ENCODE measurements at regions not wholly inside any gene's neighbourhood (a gene's known extent, or its start where the extent isn't known, plus 50 kb on each side); places are given as distances from the start of the nearest gene placed in this dataset.
"Not testable (repeated sequence)": the region's sequence is repeated elsewhere in the genome, so short reads cannot be mapped to it uniquely, and the experiment has no call there.

DNA sequence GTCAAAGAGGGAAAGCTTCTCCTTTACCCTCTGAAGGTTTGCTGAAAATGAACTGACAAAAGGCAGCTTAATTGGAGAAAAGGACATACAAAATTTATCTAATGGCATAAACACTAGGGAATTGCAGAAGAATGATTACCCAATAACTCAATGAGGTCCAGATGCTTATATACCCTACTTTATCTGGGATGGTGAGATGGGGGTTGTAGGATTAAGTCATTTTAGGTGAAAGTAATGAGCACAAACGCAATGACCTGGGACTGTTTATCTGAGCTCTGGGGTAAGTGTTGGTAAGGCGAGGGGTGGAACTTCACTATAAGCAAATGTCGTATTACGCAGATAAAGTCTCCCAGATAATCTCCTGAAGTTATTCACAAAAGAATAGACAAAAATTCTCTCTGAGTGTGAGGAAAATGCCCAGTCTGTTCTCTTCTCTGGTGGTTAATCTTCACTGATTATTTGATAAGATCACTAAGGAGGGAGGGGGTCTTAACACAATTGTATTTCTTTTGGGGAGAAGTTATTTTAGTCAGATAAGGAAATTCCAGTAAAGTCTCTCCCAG is 1067.8 kb downstream of the DNAJB9 start:
- no peak for DNase-seq
- intact Hi-C loops (cut with DNase I): no loop called here
- ATAC-seq: peak in 1 of 2 donors; percentile 64
- H3K4me3 ChIP-seq (ENCODE audit: low read length): no peak overlapping the region
- WGBS: 67% methylated on average over 4 of the region's 4 CpGs
- no peak overlapping the region for H3K27ac ChIP-seq (ENCODE audit: low read length)
- H3K27me3 ChIP-seq (ENCODE audit: control insufficient read depth, insufficient read depth): no peaks in the 10 kb centered on the region
- no peaks in the 10 kb centered on the region for H3K9me3 ChIP-seq (ENCODE audit: control insufficient read depth, low read length)
- no peaks in the 10 kb centered on the region for H3K4me1 ChIP-seq (ENCODE audit: control insufficient read depth, insufficient read depth, low read length)

DNA sequence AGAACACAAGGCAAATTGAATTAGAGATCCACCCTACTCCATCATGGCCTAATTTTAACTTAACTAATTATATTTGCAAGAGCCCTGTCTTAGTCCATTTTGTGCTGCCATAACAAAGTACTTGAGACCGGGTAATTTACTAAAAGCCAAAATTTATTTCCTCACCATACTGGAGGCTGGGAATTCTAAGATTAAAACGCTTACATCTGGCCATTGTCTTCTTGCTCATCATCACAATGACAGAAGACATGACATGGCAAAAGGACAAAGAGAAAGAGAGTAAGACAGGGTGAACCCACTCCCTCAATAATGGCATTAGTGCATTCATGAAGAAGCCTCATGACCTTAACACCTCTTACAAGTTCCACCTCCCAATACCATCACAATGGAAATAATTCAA is 1068.6 kb downstream of the DNAJB9 start:
- intact Hi-C loops (cut with DNase I): no loop called here
- no peak for ATAC-seq

DNA sequence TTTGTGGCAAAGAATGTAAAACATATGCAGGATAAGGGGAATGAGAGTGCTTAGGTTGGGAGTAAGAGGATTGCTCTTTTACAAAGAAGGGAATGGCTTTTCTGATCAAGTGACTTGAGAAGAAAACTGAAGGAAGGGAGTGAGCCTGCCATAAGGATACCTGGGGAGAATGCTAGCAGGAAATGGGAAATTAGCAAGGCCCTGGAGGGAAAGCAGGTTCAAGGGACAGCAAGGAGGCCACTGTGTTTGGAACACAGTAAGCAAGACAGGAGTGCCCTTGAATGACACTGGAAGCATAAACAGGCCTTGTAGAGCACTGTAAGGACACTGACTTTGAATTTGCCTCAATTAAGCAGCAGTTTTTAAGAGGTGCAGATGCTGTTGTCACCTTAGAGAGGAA is 1069.9 kb downstream of the DNAJB9 start:
- DNase-seq (no peak), ATAC-seq (no peak)
- intact Hi-C loops (cut with DNase I): no loop called here
- Histone ChIP-seq H3K9me3 (ENCODE audit: control insufficient read depth, low read length) (no peaks in the 10 kb centered on the region), H3K27me3 (ENCODE audit: control insufficient read depth, insufficient read depth) (no peaks in the 10 kb centered on the region), H3K4me1 (ENCODE audit: control insufficient read depth, insufficient read depth, low read length) (no peaks in the 10 kb centered on the region), H3K4me3 (ENCODE audit: low read length) (no peak overlapping the region), H3K27ac (ENCODE audit: low read length) (no peak overlapping the region)

More for the DNA sequence above, 1068.6 kb downstream of the DNAJB9 start:
- Histone ChIP-seq H3K27me3 (ENCODE audit: control insufficient read depth, insufficient read depth) (no peaks in the 10 kb centered on the region), H3K4me3 (ENCODE audit: low read length) (no peak overlapping the region), H3K4me1 (ENCODE audit: control insufficient read depth, insufficient read depth, low read length) (no peaks in the 10 kb centered on the region), H3K27ac (ENCODE audit: low read length) (no peak overlapping the region), H3K9me3 (ENCODE audit: control insufficient read depth, low read length) (no peaks in the 10 kb centered on the region)
- 74% methylated on average over 2 of the region's 2 CpGs for whole genome bisulfite sequencing
- no peak for DNase-seq

DNA sequence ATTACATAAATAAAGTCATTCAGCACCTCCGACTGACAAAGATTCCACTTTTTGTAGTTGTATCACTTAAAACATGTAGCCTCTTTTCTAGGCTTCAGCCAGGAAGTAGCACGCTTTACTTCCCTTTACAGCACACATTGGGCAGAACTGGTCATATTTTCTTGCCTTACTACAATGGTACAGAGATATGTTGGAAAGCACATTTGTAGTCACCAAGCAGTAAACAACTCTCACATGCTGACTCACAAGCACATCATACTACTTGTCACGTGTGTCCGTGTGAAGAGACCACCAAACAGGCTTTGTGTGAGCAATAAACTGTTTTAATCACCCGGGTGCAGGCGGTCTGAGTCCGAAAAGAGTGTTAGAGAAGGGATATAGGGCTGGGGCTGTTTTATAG is 1071.8 kb downstream of the DNAJB9 start:
- intact Hi-C loops (cut with DNase I): no loop called here
- DNase-seq: no peak

DNA sequence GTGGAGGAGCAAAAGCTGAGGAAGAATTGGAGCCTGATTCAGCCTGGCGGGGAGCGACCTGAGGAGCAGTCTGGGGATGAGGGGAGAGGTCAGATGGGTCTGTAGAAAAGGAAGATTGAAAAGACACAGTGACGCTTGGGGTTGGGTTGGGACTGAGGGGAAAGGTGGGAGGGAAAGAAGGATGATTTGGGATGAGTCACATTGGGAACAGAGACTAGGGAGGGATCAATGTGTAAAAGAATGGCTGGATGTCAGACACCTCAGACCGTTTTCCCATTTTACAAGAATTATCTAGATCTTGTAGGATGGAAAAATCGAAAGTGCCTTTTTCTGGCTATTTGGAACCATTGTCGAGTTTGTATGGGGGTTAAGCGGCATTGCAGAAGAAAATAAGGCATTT is 1076.5 kb downstream of the DNAJB9 start:
- intact Hi-C loops (cut with DNase I): no loop called here
- Histone ChIP-seq H3K4me3 (ENCODE audit: low read length) (no peak overlapping the region), H3K27me3 (ENCODE audit: control insufficient read depth, insufficient read depth) (no peaks in the 10 kb centered on the region), H3K4me1 (ENCODE audit: control insufficient read depth, insufficient read depth, low read length) (no peaks in the 10 kb centered on the region), H3K9me3 (ENCODE audit: control insufficient read depth, low read length) (no peaks in the 10 kb centered on the region), H3K27ac (ENCODE audit: low read length) (no peak overlapping the region)
- 89% methylated on average over 7 of the region's 7 CpGs for WGBS
- ATAC-seq: no peak
- no peak for DNase-seq

More for the DNA sequence above, 1071.8 kb downstream of the DNAJB9 start:
- no peak overlapping the region for H3K4me3 ChIP-seq (ENCODE audit: low read length)
- WGBS: 89% methylated on average over 7 of the region's 7 CpGs
- H3K9me3 ChIP-seq (ENCODE audit: control insufficient read depth, low read length): no peaks in the 10 kb centered on the region
- ATAC-seq: no peak
- H3K27ac ChIP-seq (ENCODE audit: low read length): no peak overlapping the region
- no peaks in the 10 kb centered on the region for H3K4me1 ChIP-seq (ENCODE audit: control insufficient read depth, insufficient read depth, low read length)
- H3K27me3 ChIP-seq (ENCODE audit: control insufficient read depth, insufficient read depth): no peaks in the 10 kb centered on the region

DNA sequence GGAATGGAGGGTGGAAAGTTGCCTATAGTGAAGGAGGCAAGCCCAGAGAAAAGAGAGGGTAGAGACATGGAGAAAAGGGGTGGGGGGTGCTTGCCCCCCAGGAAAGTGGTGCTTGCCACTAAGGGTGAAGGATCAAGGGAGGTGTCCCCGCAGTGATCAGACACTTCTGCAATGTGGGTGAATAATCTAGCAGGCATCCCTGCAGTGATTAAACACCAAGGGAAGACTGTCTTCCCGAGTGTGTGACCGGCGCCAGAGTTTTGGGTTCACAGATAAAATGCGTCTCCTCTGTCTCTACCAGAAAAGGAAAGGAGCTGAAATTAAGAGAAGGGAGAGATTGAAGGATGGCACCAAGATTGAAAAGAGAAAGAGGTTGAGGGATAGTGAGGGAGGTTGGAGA is 1076.9 kb downstream of the DNAJB9 start:
- H3K9me3 ChIP-seq (ENCODE audit: control insufficient read depth, low read length); ATAC-seq; H3K4me3 ChIP-seq (ENCODE audit: low read length); H3K27me3 ChIP-seq (ENCODE audit: control insufficient read depth, insufficient read depth); H3K4me1 ChIP-seq (ENCODE audit: control insufficient read depth, insufficient read depth, low read length); DNase-seq; intact Hi-C loops (cut with DNase I); H3K27ac ChIP-seq (ENCODE audit: low read length): not testable (repeated sequence)
- 77% methylated on average over 5 of the region's 5 CpGs for WGBS

DNA sequence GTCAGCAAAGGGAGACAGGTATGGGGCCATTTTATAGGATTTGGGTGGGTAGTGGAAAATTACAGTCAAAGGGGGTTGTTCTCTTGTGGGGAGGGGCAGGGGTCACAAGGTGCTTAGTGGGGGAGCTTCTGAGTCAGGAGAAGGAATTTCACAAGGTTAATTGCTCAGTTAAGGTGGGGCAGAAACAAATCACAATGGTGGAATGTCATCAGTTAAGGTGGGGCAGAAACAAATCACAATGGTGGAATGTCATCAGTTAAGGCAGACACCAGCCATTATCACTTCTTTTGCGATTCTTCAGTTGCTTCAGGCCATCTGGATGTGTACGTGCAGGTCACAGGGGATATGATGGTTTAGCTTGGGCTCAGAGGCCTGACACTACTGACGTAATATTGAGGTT is 1077.6 kb downstream of the DNAJB9 start:
- WGBS: 70% methylated on average over 3 of the region's 3 CpGs
- H3K4me1 ChIP-seq (ENCODE audit: control insufficient read depth, insufficient read depth, low read length); H3K9me3 ChIP-seq (ENCODE audit: control insufficient read depth, low read length); H3K27ac ChIP-seq (ENCODE audit: low read length); H3K4me3 ChIP-seq (ENCODE audit: low read length); intact Hi-C loops (cut with DNase I); ATAC-seq; DNase-seq; H3K27me3 ChIP-seq (ENCODE audit: control insufficient read depth, insufficient read depth): not testable (repeated sequence)

DNA sequence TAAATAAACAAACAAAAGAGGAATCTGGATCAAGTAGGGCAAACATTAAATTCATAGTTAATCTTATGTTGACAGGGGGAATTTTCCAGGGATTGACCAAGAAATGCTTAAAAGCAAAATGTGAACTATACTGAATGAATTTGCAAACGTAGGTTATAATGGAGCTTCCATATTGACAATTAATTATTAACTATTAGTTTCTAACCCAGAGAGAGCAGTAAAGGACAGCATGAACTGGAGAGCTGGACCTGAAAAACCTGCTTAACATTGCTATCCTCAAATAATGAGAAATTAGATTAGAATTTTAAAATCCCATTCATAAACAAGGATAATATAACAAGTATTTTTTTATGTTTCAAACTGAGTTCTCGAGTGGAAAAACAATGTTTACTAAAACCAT is 1089.6 kb downstream of the DNAJB9 start:
- no peak overlapping the region for H3K4me3 ChIP-seq (ENCODE audit: low read length)
- no peaks in the 10 kb centered on the region for H3K27me3 ChIP-seq (ENCODE audit: control insufficient read depth, insufficient read depth)
- 70% methylated on average over 2 of the region's 2 CpGs for WGBS
- no peaks in the 10 kb centered on the region for H3K4me1 ChIP-seq (ENCODE audit: control insufficient read depth, insufficient read depth, low read length)
- H3K27ac ChIP-seq (ENCODE audit: low read length): no peak overlapping the region
- DNase-seq (no peak), ATAC-seq (no peak)
- intact Hi-C loops (cut with DNase I): no loop called here
- H3K9me3 ChIP-seq (ENCODE audit: control insufficient read depth, low read length): no peaks in the 10 kb centered on the region

DNA sequence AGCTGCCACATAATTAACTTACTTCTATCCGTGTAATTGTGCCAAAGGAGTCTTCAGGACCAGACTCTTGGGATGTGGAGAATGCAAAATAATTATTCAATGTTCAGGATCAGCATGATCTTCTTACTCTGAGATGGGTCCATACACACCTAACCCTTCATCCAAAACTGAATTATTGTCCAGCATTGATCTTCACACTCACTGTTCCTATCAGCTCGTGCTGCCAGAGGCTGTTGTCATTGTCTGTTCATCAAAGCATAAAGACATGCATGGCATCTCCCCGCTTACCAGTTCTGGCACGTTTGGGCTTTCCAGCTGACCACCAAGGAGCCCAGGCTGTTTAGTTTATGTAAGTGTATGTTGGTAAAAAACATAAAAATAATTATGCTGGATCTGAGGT is 1090.7 kb downstream of the DNAJB9 start:
- no peaks in the 10 kb centered on the region for H3K4me1 ChIP-seq (ENCODE audit: control insufficient read depth, insufficient read depth, low read length)
- intact Hi-C loops (cut with DNase I): no loop called here
- no peak overlapping the region for H3K4me3 ChIP-seq (ENCODE audit: low read length)
- 72% methylated on average over 4 of the region's 4 CpGs for WGBS
- no peak for DNase-seq
- H3K9me3 ChIP-seq (ENCODE audit: control insufficient read depth, low read length): no peaks in the 10 kb centered on the region
- no peaks in the 10 kb centered on the region for H3K27me3 ChIP-seq (ENCODE audit: control insufficient read depth, insufficient read depth)
- H3K27ac ChIP-seq (ENCODE audit: low read length): no peak overlapping the region
- no peak for ATAC-seq

DNA sequence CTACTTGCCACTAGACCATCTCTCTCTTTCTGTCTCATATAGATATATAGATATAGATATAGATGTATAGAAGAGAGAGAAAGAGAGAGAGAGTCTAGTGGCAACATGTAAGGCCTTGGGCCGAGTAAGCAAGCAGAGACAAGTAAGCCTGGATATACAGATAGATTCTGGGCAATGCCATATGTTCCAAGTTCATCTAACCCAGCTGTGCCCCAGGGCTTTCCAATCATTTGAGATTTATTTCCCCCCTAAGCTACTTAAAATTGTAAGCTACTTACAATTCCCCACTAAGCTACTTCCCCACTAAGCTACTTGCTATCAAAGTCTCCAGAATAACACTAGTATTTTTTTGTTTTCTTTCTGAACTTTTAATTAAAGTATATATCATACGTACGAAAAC is 1094.1 kb downstream of the DNAJB9 start:
- no peak overlapping the region for H3K4me3 ChIP-seq (ENCODE audit: low read length)
- H3K9me3 ChIP-seq (ENCODE audit: control insufficient read depth, low read length): no peaks in the 10 kb centered on the region
- intact Hi-C loops (cut with DNase I): no loop called here
- no peaks in the 10 kb centered on the region for H3K4me1 ChIP-seq (ENCODE audit: control insufficient read depth, insufficient read depth, low read length)
- H3K27ac ChIP-seq (ENCODE audit: low read length): no peak overlapping the region
- 91% methylated on average over 3 of the region's 3 CpGs for WGBS
- DNase-seq: no peak
- no peak for ATAC-seq
- no peaks in the 10 kb centered on the region for H3K27me3 ChIP-seq (ENCODE audit: control insufficient read depth, insufficient read depth)

DNA sequence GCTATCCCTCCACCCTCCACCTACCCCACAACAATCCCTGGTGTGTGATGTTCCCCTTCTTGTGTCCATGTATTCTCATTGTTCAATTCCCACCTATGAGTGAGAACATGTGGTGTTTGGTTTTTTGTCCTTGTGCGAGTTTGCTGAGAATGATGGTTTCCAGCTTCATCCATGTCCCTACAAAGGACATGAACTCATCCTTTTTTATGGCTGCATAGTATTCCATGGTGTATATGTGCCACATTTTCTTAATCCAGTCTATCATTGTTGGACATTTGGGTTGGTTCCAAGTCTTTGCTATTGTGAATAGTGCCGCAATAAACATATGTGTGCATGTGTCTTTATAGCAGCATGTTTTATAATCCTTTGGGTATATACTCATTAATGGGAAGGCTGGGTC is 1117.6 kb downstream of the DNAJB9 start:
- intact Hi-C loops (cut with DNase I); H3K27me3 ChIP-seq (ENCODE audit: control insufficient read depth, insufficient read depth); H3K4me3 ChIP-seq (ENCODE audit: low read length); DNase-seq; H3K4me1 ChIP-seq (ENCODE audit: control insufficient read depth, insufficient read depth, low read length); ATAC-seq; H3K27ac ChIP-seq (ENCODE audit: low read length); H3K9me3 ChIP-seq (ENCODE audit: control insufficient read depth, low read length): not testable (repeated sequence)
- WGBS: 93% methylated on average over 2 of the region's 2 CpGs

DNA sequence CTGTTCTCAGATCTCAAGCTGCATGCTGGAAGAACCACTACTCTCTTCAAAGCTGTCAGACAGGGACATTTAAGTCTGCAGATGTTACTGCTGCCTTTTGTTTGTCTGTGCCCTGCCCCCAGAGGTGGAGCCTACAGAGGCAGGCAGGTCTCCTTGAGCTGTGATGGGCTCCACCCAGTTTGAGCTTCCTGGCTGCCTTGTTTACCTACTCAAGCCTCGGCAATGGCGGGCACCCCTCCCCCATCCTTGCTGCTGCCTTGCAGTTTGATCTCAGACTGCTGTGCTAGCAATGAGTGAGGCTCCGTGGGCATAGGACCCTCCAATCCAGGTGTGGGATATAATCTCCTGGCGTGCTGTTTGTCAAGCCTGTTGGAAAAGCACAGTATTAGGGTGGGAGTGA is 1122.9 kb downstream of the DNAJB9 start:
- ATAC-seq; H3K27ac ChIP-seq (ENCODE audit: low read length); DNase-seq; H3K4me1 ChIP-seq (ENCODE audit: control insufficient read depth, insufficient read depth, low read length); H3K27me3 ChIP-seq (ENCODE audit: control insufficient read depth, insufficient read depth); H3K4me3 ChIP-seq (ENCODE audit: low read length); intact Hi-C loops (cut with DNase I); H3K9me3 ChIP-seq (ENCODE audit: control insufficient read depth, low read length): not testable (repeated sequence)
- WGBS: 65% methylated on average over 4 of the region's 4 CpGs
